GM12873 (cell line): ENCODE measurements at regions not wholly inside any gene's neighbourhood (a gene's known extent, or its start where the extent isn't known, plus 50 kb on each side); places are given as distances from the start of the nearest gene placed in this dataset.

ENCODE experiments used
- CTCF ChIP-seq: IDR thresholded peaks from 2 replicates; pipeline ENCODE4 v1.5.1; 2012; ENCODE audit warnings: low read depth, mild to moderate bottlenecking, moderate library complexity, low read length, control low read depth; ENCODE audit not compliant: insufficient read depth; ENCODE audit errors: missing control alignments

DNA sequence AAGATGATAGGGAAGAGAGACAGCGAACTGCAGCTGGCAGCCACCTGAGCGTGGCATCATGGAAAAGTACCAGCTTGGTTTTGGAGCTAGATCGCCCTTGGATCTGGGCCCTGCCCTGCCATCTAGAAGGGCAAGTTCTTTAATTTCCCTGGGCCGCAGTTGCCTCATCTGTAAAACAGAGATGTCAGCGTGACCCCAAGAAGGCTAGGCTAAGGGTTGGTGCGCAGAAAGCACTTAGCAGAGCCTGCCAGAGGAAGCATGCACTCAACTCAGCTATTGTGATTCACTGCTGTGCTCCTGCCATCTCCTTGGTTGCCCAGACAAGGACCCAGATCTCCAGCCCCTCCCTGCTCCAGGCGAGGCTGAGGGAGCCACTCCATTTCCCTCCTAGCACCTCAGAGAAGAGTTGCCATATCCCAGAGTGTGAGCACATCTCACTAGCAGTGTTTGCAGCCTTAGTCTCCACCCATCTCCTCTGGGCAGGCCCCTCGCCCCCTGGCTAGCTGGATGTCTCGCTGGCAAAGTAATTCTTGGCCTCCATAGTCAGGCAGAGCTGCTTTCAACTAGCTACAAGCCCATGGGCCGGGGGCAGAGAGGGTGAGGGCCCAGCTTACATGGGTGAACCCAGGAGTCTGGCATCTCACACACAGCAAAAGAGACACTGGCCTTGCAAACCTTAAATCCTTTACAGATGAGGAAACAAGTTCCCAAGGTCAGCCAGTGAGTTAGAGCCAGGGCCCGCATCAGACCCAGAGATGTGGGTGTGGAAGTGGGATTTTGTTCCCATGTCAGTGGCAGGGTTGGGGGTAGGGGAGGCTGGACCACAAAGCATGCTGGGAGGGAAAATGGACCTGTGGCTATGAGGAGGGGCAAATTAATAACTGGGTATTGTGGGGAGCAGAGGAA lies 280.7 kb upstream of the TLE3 start:
- no peak for TF ChIP-seq CTCF

DNA sequence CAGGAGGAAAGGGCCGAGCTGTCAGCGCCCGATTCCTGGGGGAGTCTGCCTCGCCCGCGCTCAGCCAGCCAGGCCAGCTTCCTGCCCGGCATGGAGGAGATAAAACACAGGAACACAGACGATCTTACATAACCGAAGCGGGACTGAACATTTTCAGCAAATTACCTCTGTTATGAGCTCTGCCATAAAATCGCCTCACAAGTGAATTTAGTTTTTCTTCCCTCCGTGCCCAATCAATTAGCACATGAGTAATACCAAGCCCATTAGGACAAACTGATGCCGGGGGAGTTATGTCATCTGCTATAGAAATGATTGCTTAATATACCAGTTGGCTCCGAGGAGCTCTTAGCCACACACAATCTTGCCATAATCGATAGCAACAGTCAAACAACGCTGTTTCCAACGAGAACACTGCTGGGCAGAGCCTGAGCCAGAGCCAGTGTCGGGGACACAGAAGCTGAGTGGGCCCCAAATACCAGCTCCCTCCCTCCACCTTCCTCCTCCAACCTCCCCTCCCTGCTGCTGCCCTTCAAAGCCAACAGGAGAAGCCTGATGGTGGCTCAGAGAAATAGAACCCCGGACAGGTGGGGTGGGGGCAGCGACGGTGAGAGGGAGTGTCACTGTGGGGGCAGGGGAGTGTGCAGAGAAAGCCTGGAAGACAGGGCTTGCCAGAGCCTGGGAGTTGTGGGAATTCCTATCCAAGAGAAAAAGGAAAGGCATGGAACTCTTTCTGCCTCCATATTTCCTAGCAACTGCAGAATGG lies 279.4 kb upstream of the TLE3 start:
- TF ChIP-seq CTCF = no peak

- no peak for TF ChIP-seq CTCF
Measured at GRCh38 chr15:70376031-70376928, 278.6 kb upstream of the TLE3 start.

GRCh38 chr15:70375586-70375985 lies 277.9 kb upstream of the TLE3 start:
- no peak for TF ChIP-seq CTCF

- TF ChIP-seq CTCF = no peak
Measured at GRCh38 chr15:70375006-70375431, 277.3 kb upstream of the TLE3 start.

- no peak for TF ChIP-seq CTCF
Measured at GRCh38 chr15:70374096-70374495, 276.4 kb upstream of the TLE3 start.
